Upper lobe of right lung (tissue), 1 donor: ENCODE measurements at regions not wholly inside any gene's neighbourhood (a gene's known extent, or its start where the extent isn't known, plus 50 kb on each side); places are given as distances from the start of the nearest gene placed in this dataset.

Experiments
- ATAC-seq: fragments of 200-7000 bp; cut with Tn5 transposase; one replicate; pipeline ENCODE4 v1.9.1; 2020; ENCODE audit warnings: mild to moderate bottlenecking, moderate library complexity
- DNase-seq: peaks from one replicate; pipeline ENCODE4 v3.0.0-alpha.2; 2020
- H3K27ac ChIP-seq: fragments of 200-600 bp; one replicate; pipeline ENCODE4 v1.8.0; 2022
- H3K27me3 ChIP-seq: fragments of 200-600 bp; one replicate; pipeline ENCODE4 v1.8.0; 2022; ENCODE audit warnings: mild to moderate bottlenecking
- H3K36me3 ChIP-seq: fragments of 200-600 bp; one replicate; pipeline ENCODE4 v1.8.0; 2022
- H3K4me1 ChIP-seq: fragments of 200-600 bp; one replicate; pipeline ENCODE4 v1.8.0; 2022
- H3K4me3 ChIP-seq: fragments of 200-600 bp; one replicate; pipeline ENCODE4 v1.8.0; 2022; ENCODE audit warnings: mild to moderate bottlenecking
- H3K9me3 ChIP-seq: fragments of 200-600 bp; one replicate; pipeline ENCODE4 v1.8.0; 2022
- CTCF ChIP-seq: fragments of 200-600 bp; IDR thresholded peaks from one replicate; pipeline ENCODE4 v1.8.0; 2022; ENCODE audit warnings: antibody characterized with exemption
- intact Hi-C: fragments of 100-400 bp; cut with DNase I; formaldehyde crosslinking; loops from one replicate; pipeline ENCODE4 v1.11.0; 2022
- donor health status: DM: no; HTN: yes; CAD: no; lungs with severe emphysema.

GRCh38 chr14:34223373-34224148 is 238.5 kb downstream of the SPTSSA start:
- Histone ChIP-seq H3K4me1 (no peaks in the 10 kb centered on the region), H3K4me3 (no peak overlapping the region), H3K27me3 (peaks cover 5% of the 10 kb centered on the region), H3K9me3 (no peaks in the 10 kb centered on the region), H3K36me3 (no peaks in the 10 kb centered on the region), H3K27ac (no peak overlapping the region)
- no peak for ATAC-seq
- intact Hi-C loops = loop anchor here (10.0 kb wide), 2 partner anchors 129 to 379 kb away; no protein-coding TSS in a partner anchor
- TF ChIP-seq CTCF = no peak
- DNase-seq = no peak

- intact Hi-C loops = loop anchor here (10.0 kb wide), 2 partner anchors 128 to 378 kb away; no protein-coding TSS in a partner anchor
- H3K27ac ChIP-seq = no peak overlapping the region
- DNase-seq = no peak
Observed at GRCh38 chr14:34222867-34223266, 239.2 kb downstream of the SPTSSA start.

GRCh38 chr14:34222122-34222521 is 239.9 kb downstream of the SPTSSA start:
- H3K36me3 ChIP-seq = no peaks in the 10 kb centered on the region
- H3K4me3 ChIP-seq = no peak overlapping the region
- H3K27ac ChIP-seq = no peak overlapping the region
- DNase-seq (no peak), ATAC-seq (no peak)
- no peaks in the 10 kb centered on the region for H3K9me3 ChIP-seq
- no peaks in the 10 kb centered on the region for H3K4me1 ChIP-seq
- no peak for TF ChIP-seq CTCF
- intact Hi-C loops = loop anchor here (10.0 kb wide), 2 partner anchors 127 to 377 kb away; no protein-coding TSS in a partner anchor
- peaks cover 5% of the 10 kb centered on the region for H3K27me3 ChIP-seq

More at GRCh38 chr14:34222867-34223266, 239.2 kb downstream of the SPTSSA start:
- no peak for TF ChIP-seq CTCF
- no peak for ATAC-seq
- no peaks in the 10 kb centered on the region for H3K4me1 ChIP-seq
- no peaks in the 10 kb centered on the region for H3K36me3 ChIP-seq
- no peak overlapping the region for H3K4me3 ChIP-seq
- no peaks in the 10 kb centered on the region for H3K9me3 ChIP-seq
- H3K27me3 ChIP-seq = peaks cover 5% of the 10 kb centered on the region

- ATAC-seq (no peak), DNase-seq (no peak)
- Histone ChIP-seq H3K9me3 (no peaks in the 10 kb centered on the region), H3K36me3 (no peaks in the 10 kb centered on the region), H3K4me3 (no peak overlapping the region), H3K4me1 (no peaks in the 10 kb centered on the region), H3K27ac (no peak overlapping the region), H3K27me3 (peaks cover 8% of the 10 kb centered on the region)
- no peak for TF ChIP-seq CTCF
- intact Hi-C loops = loop anchor here (10.0 kb wide), 2 partner anchors 126 to 376 kb away; no protein-coding TSS in a partner anchor
Observed at GRCh38 chr14:34220921-34221320, 241.1 kb downstream of the SPTSSA start.

- DNase-seq (no peak), ATAC-seq (no peak)
- intact Hi-C loops = loop anchor here (10.0 kb wide), 2 partner anchors 126 to 376 kb away; no protein-coding TSS in a partner anchor
- peaks cover 8% of the 10 kb centered on the region for H3K27me3 ChIP-seq
- H3K27ac ChIP-seq = no peak overlapping the region
- no peaks in the 10 kb centered on the region for H3K4me1 ChIP-seq
- no peak for TF ChIP-seq CTCF
- H3K4me3 ChIP-seq = no peak overlapping the region
- H3K9me3 ChIP-seq = no peaks in the 10 kb centered on the region
- H3K36me3 ChIP-seq = no peaks in the 10 kb centered on the region
Observed at GRCh38 chr14:34220378-34220706, 241.7 kb downstream of the SPTSSA start.
